ENCODE measurements at regions not wholly inside any gene's neighbourhood (a gene's known extent, or its start where the extent isn't known, plus 50 kb on each side); places are given as distances from the start of the nearest gene placed in this dataset.
A peak's percentile ranks its signal among the peaks of the same experiment; 100 is the strongest.
"Not testable (repeated sequence)": the region's sequence is repeated elsewhere in the genome, so short reads cannot be mapped to it uniquely, and the experiment has no call there.

DNA sequence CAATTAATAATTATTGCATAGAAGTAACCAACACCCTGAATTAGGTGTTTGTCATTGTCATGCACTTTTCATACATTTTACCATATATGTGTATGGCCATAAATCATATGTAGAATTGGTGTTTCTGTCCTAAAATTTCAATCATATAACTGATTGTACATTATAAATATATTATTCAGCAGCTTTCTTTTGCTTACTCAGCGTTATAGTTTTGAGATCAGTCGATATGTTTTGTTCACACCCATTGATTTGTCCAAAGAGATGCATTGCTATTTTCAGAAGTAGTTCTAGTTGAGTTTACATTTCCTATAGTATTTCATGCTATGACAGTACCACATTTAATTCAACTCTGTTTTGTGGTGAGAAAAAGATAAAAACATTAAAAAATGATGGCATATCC lies 50.5 kb upstream of the PARP4 start:
- no peaks in the 10 kb centered on the region for H3K9me3 ChIP-seq
- no peak overlapping the region for H3K27ac ChIP-seq
- WGBS, 2 donors: 74 to 78% methylated on average over 2 of the region's 2 CpGs
- TF ChIP-seq CTCF (IDR thresholded peaks at IDR 0.05) (no peak), POLR2A (IDR thresholded peaks at IDR 0.05) (no peak)
- DNase-seq (no peak), ATAC-seq (no peak)
- no peaks in the 10 kb centered on the region for H3K36me3 ChIP-seq (replicated peaks in 1 of 2; ENCODE audit: insufficient read depth in 1 of 2, low read depth in 2 of 2)
- H3K4me3 ChIP-seq: no peak overlapping the region
- H3K4me1 ChIP-seq: no peaks in the 10 kb centered on the region
- no peaks in the 10 kb centered on the region for H3K27me3 ChIP-seq
- intact Hi-C loops (cut with DNase I): no loop called here

- ATAC-seq; H3K27me3 ChIP-seq; H3K36me3 ChIP-seq (replicated peaks in 1 of 2; ENCODE audit: insufficient read depth in 1 of 2, low read depth in 2 of 2); DNase-seq; H3K27ac ChIP-seq; H3K9me3 ChIP-seq; H3K4me1 ChIP-seq; intact Hi-C loops (cut with DNase I); H3K4me3 ChIP-seq: not testable (repeated sequence)
- WGBS, 2 donors: 70 to 73% methylated on average over 1 of the region's 1 CpG
Measured at GRCh38 chr13:24563971-24564370, 51.4 kb upstream of the PARP4 start.

- H3K27me3 ChIP-seq: no peaks in the 10 kb centered on the region
- H3K27ac ChIP-seq: no peak overlapping the region
- intact Hi-C loops (cut with DNase I): no loop called here
- no peaks in the 10 kb centered on the region for H3K9me3 ChIP-seq
- H3K4me1 ChIP-seq: no peaks in the 10 kb centered on the region
- DNase-seq (no peak), ATAC-seq (no peak)
- TF ChIP-seq POLR2A (IDR thresholded peaks at IDR 0.05) (no peak), CTCF (IDR thresholded peaks at IDR 0.05) (no peak)
- 57 to 64% methylated on average over 4 of the region's 4 CpGs for WGBS, 2 donors
- H3K36me3 ChIP-seq (replicated peaks in 1 of 2; ENCODE audit: insufficient read depth in 1 of 2, low read depth in 2 of 2): no peaks in the 10 kb centered on the region
- H3K4me3 ChIP-seq: no peak overlapping the region
Measured at GRCh38 chr13:24564881-24565280, 52.3 kb upstream of the PARP4 start.

DNA sequence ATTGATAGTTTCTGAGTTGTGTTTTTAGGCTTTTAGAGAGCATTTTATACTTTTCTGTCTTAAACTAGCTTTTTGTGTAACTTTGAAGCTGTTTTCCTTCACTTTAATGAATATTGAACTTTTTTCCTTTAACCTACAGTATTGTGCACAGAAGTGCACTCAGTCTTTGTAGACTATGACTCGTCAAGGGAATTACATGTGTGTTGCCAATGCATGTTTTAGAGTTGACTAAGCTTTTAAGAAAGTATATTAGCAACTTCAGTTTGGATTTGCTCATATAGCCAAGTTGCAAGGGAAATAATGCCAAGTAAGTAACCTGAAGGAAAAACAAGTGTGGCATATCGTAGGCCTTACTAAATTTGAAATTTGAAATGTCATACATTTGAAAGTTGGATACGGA lies 55.0 kb upstream of the PARP4 start:
- ATAC-seq; intact Hi-C loops (cut with DNase I); H3K27me3 ChIP-seq; H3K9me3 ChIP-seq; H3K27ac ChIP-seq; H3K4me3 ChIP-seq; DNase-seq; H3K4me1 ChIP-seq; H3K36me3 ChIP-seq (replicated peaks in 1 of 2; ENCODE audit: insufficient read depth in 1 of 2, low read depth in 2 of 2): not testable (repeated sequence)
- WGBS, 2 donors: 85 to 88% methylated on average over 3 of the region's 3 CpGs

DNA sequence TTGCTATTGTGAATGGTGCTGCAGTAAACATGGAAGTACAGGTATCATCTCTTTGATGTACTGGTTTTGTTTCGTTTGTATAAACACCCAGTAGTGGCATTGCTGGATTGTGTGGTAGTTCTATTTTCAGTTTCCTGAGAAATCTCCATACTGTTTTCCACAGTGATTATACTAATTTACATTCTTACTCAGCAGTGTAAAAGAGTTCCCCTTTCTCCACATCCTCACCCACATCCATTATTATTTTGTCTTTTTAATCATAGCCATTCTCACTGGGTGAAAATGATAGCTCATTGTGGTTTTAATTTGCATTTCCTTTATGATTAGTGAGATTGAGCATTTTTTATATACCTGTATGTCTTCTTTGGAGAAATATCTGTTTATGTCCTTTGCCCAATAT lies 62.3 kb upstream of the PARP4 start:
- no peak overlapping the region for H3K4me3 ChIP-seq
- H3K27me3 ChIP-seq: no peaks in the 10 kb centered on the region
- WGBS, 2 donors: 28 to 42% methylated on average over 1 of the region's 1 CpG
- no peak for DNase-seq
- no peaks in the 10 kb centered on the region for H3K36me3 ChIP-seq (replicated peaks in 1 of 2; ENCODE audit: insufficient read depth in 1 of 2, low read depth in 2 of 2)
- ATAC-seq: no peak
- no peak overlapping the region for H3K27ac ChIP-seq
- no peaks in the 10 kb centered on the region for H3K9me3 ChIP-seq
- intact Hi-C loops (cut with DNase I): no loop called here
- no peaks in the 10 kb centered on the region for H3K4me1 ChIP-seq
- TF ChIP-seq POLR2A (IDR thresholded peaks at IDR 0.05) (no peak), CTCF (IDR thresholded peaks at IDR 0.05) (no peak)

DNA sequence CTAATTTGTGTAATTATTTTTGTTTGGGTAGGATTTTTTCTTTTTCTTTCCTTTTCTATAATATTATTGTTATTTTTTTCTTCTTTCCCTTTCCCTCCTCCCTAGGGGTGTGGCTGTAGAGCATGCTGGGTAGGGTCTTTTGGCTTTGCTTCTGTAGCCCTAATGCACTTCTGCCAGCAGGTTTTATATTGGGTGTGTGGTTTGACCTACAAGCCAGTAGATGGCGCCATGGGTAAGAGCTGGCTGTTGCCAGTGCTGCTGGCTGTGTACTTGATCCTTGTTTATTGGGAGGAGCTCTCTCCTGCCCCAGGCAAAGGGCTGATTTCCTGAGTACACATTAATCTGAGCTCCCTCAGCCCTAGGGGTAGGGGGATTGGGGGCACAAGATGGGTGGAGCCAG lies 67.7 kb upstream of the PARP4 start:
- H3K36me3 ChIP-seq (replicated peaks in 1 of 2; ENCODE audit: insufficient read depth in 1 of 2, low read depth in 2 of 2); intact Hi-C loops (cut with DNase I); ATAC-seq; H3K27ac ChIP-seq; H3K4me3 ChIP-seq; H3K9me3 ChIP-seq; H3K4me1 ChIP-seq; H3K27me3 ChIP-seq: not testable (repeated sequence)
- 0% methylated on average over 1 of the region's 1 CpG for WGBS, 2 donors
- peak; percentile 8 to 31 (median 24) for DNase-seq
- TF ChIP-seq CTCF (IDR thresholded peaks at IDR 0.05): peak in 6 of 7 experiments; percentile 49 to 78 (median 60)

DNA sequence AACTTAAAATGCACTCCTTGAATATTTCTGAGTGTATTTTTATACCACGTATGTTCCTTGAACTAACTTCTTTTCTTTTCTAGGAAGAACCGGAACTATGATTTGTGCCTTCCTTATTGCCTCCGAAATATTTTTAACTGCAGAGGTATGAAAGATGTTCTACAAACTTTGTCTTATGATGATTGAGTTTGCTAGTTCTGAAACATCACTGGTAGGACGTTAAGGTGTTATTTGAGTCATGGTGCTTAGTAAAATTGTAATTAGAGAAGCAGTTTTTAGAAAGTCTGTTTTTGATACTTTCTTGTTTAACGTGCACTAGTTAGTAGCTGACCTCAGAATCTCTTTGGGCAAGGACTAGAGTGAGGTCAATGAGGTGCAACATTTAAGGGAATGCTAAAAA lies 69.0 kb upstream of the PARP4 start:
- 61 to 82% methylated on average over 5 of the region's 5 CpGs for WGBS, 2 donors
- H3K36me3 ChIP-seq (replicated peaks in 1 of 2; ENCODE audit: insufficient read depth in 1 of 2, low read depth in 2 of 2); H3K4me3 ChIP-seq; H3K27me3 ChIP-seq; H3K9me3 ChIP-seq; H3K27ac ChIP-seq; intact Hi-C loops (cut with DNase I); DNase-seq; ATAC-seq; H3K4me1 ChIP-seq: not testable (repeated sequence)

DNA sequence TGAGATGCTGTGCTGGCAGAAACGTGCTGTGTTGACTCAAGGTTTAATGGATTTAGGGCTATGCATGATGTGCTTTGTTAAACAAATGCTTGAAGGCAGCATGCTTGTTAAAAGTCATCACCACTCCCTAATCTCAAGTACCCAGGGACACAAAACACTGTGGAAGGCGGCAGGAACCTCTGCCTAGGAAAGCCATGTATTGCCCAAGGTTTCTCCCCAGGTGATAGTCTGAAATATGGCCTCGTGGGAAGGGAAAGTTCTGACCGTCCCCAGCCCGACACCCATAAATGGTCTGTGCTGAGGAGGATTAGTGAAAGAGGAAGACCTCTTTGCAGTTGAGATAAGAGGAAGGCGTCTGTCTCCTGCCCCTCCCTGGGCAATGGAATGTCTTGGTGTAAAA lies 79.1 kb upstream of the PARP4 start:
- not testable (repeated sequence) for H3K27ac ChIP-seq, DNase-seq, H3K9me3 ChIP-seq

More for the DNA sequence above, 79.1 kb upstream of the PARP4 start:
- H3K27me3 ChIP-seq; H3K4me3 ChIP-seq; ATAC-seq; intact Hi-C loops (cut with DNase I); H3K36me3 ChIP-seq (replicated peaks in 1 of 2; ENCODE audit: insufficient read depth in 1 of 2, low read depth in 2 of 2); H3K4me1 ChIP-seq: not testable (repeated sequence)
- WGBS, 2 donors: 62 to 63% methylated on average over 6 of the region's 6 CpGs

Data from body of pancreas (tissue), 4 donors.